Subcutaneous abdominal adipose tissue (tissue), 5 donors: ENCODE measurements at regions not wholly inside any gene's neighbourhood (a gene's known extent, or its start where the extent isn't known, plus 50 kb on each side); places are given as distances from the start of the nearest gene placed in this dataset.
"Not testable (repeated sequence)": the region's sequence is repeated elsewhere in the genome, so short reads cannot be mapped to it uniquely, and the experiment has no call there.

Experiments used
- H3K27ac ChIP-seq: one replicate; pipeline ENCODE4 v1.7.0; 2013; ENCODE audit warnings: low read depth, mild to moderate bottlenecking, inconsistent platforms, low read length, moderate library complexity
- H3K27me3 ChIP-seq, 5 donors: one replicate each; pipeline ENCODE4 v1.7.0; 2013; ENCODE audit warnings: low read length in 5 of 5, inconsistent platforms in 1 of 5; ENCODE audit not compliant: control insufficient read depth in 5 of 5, insufficient read depth in 4 of 5
- H3K36me3 ChIP-seq, 5 donors: one replicate each; pipeline ENCODE4 v1.7.0; 2013; ENCODE audit warnings: low read length in 5 of 5; ENCODE audit not compliant: control insufficient read depth in 5 of 5, insufficient read depth in 5 of 5
- H3K4me1 ChIP-seq, 5 donors: one replicate each; pipeline ENCODE4 v1.7.0; 2013; ENCODE audit warnings: low read length in 5 of 5, mild to moderate bottlenecking in 3 of 5, moderate library complexity in 1 of 5; ENCODE audit not compliant: control insufficient read depth in 5 of 5, insufficient read depth in 5 of 5
- H3K4me3 ChIP-seq, 5 donors: one replicate each; pipeline ENCODE4 v1.7.0; 2013; ENCODE audit warnings: low read length in 5 of 5, low read depth in 1 of 5
- H3K9ac ChIP-seq, 5 donors: one replicate each; pipeline ENCODE4 v1.7.0; 2013; ENCODE audit warnings: low read length in 5 of 5, mild to moderate bottlenecking in 4 of 5, moderate library complexity in 3 of 5
- H3K9me3 ChIP-seq, 5 donors: one replicate each; pipeline ENCODE4 v1.7.0; 2013; ENCODE audit warnings: low read length in 5 of 5; ENCODE audit not compliant: control insufficient read depth in 5 of 5
- donor health status: healthy.
- donor health status: healthy.
- donor health status: healthy.
- donor health status: healthy.
- donor health status: healthy.

DNA sequence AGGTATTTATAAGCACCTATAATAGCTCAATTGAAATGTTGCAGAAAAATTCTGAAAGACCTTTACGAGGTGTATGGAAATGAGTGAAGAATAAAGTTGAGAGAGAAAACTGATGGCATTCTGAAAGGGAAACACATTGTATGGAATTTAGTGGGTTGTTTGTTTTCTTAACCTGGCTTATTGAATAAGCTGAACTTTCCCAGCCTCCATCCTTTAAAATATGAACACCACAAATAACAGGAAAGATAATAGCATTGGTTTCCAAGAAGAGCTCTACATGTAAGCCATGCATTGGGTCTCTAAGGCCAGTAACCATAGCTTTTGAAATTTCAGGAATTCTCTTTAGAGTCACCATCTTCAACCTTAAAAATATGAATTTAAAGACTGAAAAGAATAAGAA is 709.0 kb downstream of the USP25 start:
- H3K9me3 ChIP-seq = no peaks in the 10 kb centered on the region
- H3K27me3 ChIP-seq = no peaks in the 10 kb centered on the region
- no peaks in the 10 kb centered on the region for H3K4me1 ChIP-seq
- H3K9ac ChIP-seq = no peak overlapping the region
- H3K36me3 ChIP-seq = no peaks in the 10 kb centered on the region
- H3K27ac ChIP-seq = no peak overlapping the region
- no peak overlapping the region for H3K4me3 ChIP-seq

GRCh38 chr21:16441789-16442188 is 712.0 kb downstream of the USP25 start:
- Histone ChIP-seq H3K9ac (no peak overlapping the region), H3K27me3 (no peaks in the 10 kb centered on the region), H3K9me3 (no peaks in the 10 kb centered on the region), H3K27ac (no peak overlapping the region), H3K4me1 (no peaks in the 10 kb centered on the region), H3K36me3 (peaks cover 0 to 5% (median 0%) of the 10 kb centered on the region in 5 donors), H3K4me3 (no peak overlapping the region)

DNA sequence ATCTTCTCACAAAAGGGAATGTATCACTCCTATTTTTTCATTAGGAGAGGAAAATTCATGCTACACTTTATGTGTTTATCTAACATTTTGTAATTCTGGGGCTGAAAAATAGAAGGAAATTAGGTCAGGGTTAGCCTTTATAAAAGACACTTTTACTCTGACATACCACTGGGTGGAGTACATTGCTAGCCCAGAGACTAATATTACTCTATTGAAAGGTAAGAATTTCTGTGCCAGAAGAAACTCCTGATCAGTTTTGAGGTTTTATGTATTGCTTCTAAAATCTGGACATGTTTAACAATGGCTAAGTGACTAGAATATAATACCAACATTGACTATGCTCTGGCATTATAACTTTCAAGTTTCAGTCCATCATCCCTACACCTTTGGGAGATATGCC is 724.6 kb downstream of the USP25 start:
- no peaks in the 10 kb centered on the region for H3K36me3 ChIP-seq
- H3K27ac ChIP-seq = peak overlapping the region; percentile 12
- no peaks in the 10 kb centered on the region for H3K27me3 ChIP-seq
- no peak overlapping the region for H3K4me3 ChIP-seq
- peaks cover 0 to 26% (median 16%) of the 10 kb centered on the region in 5 donors for H3K4me1 ChIP-seq
- H3K9ac ChIP-seq = no peak overlapping the region
- H3K9me3 ChIP-seq = no peaks in the 10 kb centered on the region

GRCh38 chr21:16455526-16455925 is 725.7 kb downstream of the USP25 start:
- Histone ChIP-seq H3K27ac (peak overlapping the region; percentile 2), H3K4me1 (peaks cover 0 to 26% (median 16%) of the 10 kb centered on the region in 5 donors), H3K9me3 (no peaks in the 10 kb centered on the region), H3K27me3 (no peaks in the 10 kb centered on the region), H3K9ac (peak overlapping the region in 1 of 5 donors; percentile 2), H3K4me3 (no peak overlapping the region), H3K36me3 (no peaks in the 10 kb centered on the region)

DNA sequence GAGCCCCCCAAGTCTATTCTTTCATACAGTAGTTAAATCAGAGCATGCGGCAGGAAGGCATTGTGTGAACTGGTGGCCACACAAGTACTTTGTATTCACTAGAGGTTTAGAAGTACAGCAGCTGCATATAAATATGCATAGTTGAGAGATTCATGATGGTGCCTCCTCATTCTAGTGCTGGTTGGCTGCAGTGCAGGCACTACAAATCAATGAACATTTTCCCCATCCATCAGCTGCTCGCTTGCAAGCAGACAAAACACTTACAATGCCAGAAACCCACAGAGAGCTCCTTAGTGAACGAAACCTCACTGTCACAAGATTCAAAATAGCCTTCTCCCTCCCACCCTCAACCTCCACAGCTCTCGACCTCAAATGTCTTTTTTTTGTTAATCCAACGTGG is 726.2 kb downstream of the USP25 start:
- no peaks in the 10 kb centered on the region for H3K36me3 ChIP-seq
- H3K27me3 ChIP-seq = no peaks in the 10 kb centered on the region
- peak overlapping the region in 1 of 5 donors; percentile 49 for H3K4me3 ChIP-seq
- peak overlapping the region in 1 of 5 donors; percentile 2 for H3K9ac ChIP-seq
- no peaks in the 10 kb centered on the region for H3K9me3 ChIP-seq
- H3K4me1 ChIP-seq = peaks cover 0 to 26% (median 16%) of the 10 kb centered on the region in 5 donors
- peak overlapping the region; percentile 2 for H3K27ac ChIP-seq

- H3K4me3 ChIP-seq = no peak overlapping the region
- no peaks in the 10 kb centered on the region for H3K9me3 ChIP-seq
- H3K27me3 ChIP-seq = no peaks in the 10 kb centered on the region
- H3K4me1 ChIP-seq = peaks cover 0 to 26% (median 16%) of the 10 kb centered on the region in 5 donors
- no peak overlapping the region for H3K27ac ChIP-seq
- H3K9ac ChIP-seq = no peak overlapping the region
- H3K36me3 ChIP-seq = no peaks in the 10 kb centered on the region
These were observed 727.7 kb downstream of the USP25 start for GRCh38 chr21:16457498-16457897.

GRCh38 chr21:16460936-16461335 is 731.2 kb downstream of the USP25 start:
- Histone ChIP-seq H3K27me3 (no peaks in the 10 kb centered on the region), H3K4me3 (no peak overlapping the region), H3K36me3 (no peaks in the 10 kb centered on the region), H3K9me3 (no peaks in the 10 kb centered on the region), H3K4me1 (peaks cover 0 to 20% (median 8%) of the 10 kb centered on the region in 5 donors), H3K9ac (no peak overlapping the region), H3K27ac (no peak overlapping the region)

GRCh38 chr21:16464211-16464889 is 734.6 kb downstream of the USP25 start:
- not testable (repeated sequence) for H3K9me3 ChIP-seq, H3K9ac ChIP-seq, H3K27me3 ChIP-seq, H3K36me3 ChIP-seq, H3K27ac ChIP-seq, H3K4me3 ChIP-seq
- H3K4me1 ChIP-seq = peaks cover 0 to 16% (median 3%) of the 10 kb centered on the region in 5 donors

- no peaks in the 10 kb centered on the region for H3K27me3 ChIP-seq
- H3K9ac ChIP-seq = no peak overlapping the region
- H3K36me3 ChIP-seq = no peaks in the 10 kb centered on the region
- H3K9me3 ChIP-seq = no peaks in the 10 kb centered on the region
- peaks cover 0 to 27% (median 3%) of the 10 kb centered on the region in 5 donors for H3K4me1 ChIP-seq
- no peak overlapping the region for H3K4me3 ChIP-seq
- no peak overlapping the region for H3K27ac ChIP-seq
These were observed 738.4 kb downstream of the USP25 start for GRCh38 chr21:16468184-16468583.

GRCh38 chr21:16473988-16474387 is 744.2 kb downstream of the USP25 start:
- Histone ChIP-seq H3K4me3 (no peak overlapping the region), H3K27ac (peak overlapping the region; percentile 68), H3K36me3 (no peaks in the 10 kb centered on the region), H3K4me1 (peaks cover 0 to 56% (median 14%) of the 10 kb centered on the region in 5 donors), H3K9me3 (peaks cover 0 to 4% (median 0%) of the 10 kb centered on the region in 5 donors), H3K9ac (no peak overlapping the region), H3K27me3 (no peaks in the 10 kb centered on the region)
